SJSA1 (cell line): ENCODE measurements at regions not wholly inside any gene's neighbourhood (a gene's known extent, or its start where the extent isn't known, plus 50 kb on each side); places are given as distances from the start of the nearest gene placed in this dataset.

Experiments used
- DNase-seq, 2 experiments: peaks; one replicate each; pipeline ENCODE4 v3.0.0-alpha.2; 2015 to 2020; ENCODE audit warnings: low spot score in 2 of 2, low read depth in 1 of 2
- H3K27ac ChIP-seq: fragments of 250-450 bp; sonication (Bioruptor Pico); 2 replicates; pipeline ENCODE4 v1.5.1; 2020; ENCODE audit warnings: mild to moderate bottlenecking, moderate library complexity
- H3K27me3 ChIP-seq: fragments of 250-450 bp; sonication (Bioruptor Pico); replicated peaks from 2 replicates; pipeline ENCODE4 v1.5.1; 2020; ENCODE audit warnings: mild to moderate bottlenecking, moderate library complexity
- H3K36me3 ChIP-seq: fragments of 250-450 bp; sonication (Bioruptor Pico); 2 replicates; pipeline ENCODE4 v1.5.1; 2020; ENCODE audit warnings: mild to moderate bottlenecking
- H3K4me1 ChIP-seq: fragments of 250-450 bp; sonication (Bioruptor Pico); replicated peaks from 2 replicates; pipeline ENCODE4 v1.6.1; 2021; ENCODE audit warnings: mild to moderate bottlenecking
- H3K4me3 ChIP-seq: fragments of 250-450 bp; sonication (Bioruptor Pico); 2 replicates; pipeline ENCODE4 v1.5.1; 2020; ENCODE audit warnings: mild to moderate bottlenecking
- H3K9me3 ChIP-seq: fragments of 250-450 bp; sonication (Bioruptor Pico); replicated peaks from 2 replicates; pipeline ENCODE4 v1.5.1; 2020; ENCODE audit warnings: mild to moderate bottlenecking

DNA sequence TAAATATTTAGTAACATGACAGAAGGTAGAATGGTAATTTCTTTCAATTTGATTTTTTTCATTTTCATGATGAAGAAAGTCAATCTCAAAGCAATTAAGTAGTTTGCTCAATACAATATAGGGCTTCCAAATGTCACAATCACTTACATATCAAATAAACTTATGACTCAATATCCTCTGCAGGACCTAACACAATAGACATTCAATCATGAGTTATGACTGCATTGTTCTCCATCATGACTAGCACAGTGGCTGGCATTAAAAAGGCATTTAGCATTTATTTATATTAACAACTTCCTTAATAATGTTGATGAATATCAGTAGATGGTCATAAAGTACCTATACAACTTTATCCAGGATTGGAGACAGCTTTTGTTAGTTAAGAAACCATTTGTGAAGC, 1499.6 kb downstream of the EFNA5 start:
- H3K36me3 ChIP-seq: no peaks in the 10 kb centered on the region
- H3K27me3 ChIP-seq: no peaks in the 10 kb centered on the region
- no peak for DNase-seq
- H3K9me3 ChIP-seq: 0 out of 2 replicates have a peak, but pooled peaks cover 2% of the 10 kb centered on the region
- H3K27ac ChIP-seq: peak overlapping the region; percentile 6; the same call in 1 of the 2 replicates
- no peak overlapping the region for H3K4me3 ChIP-seq
- H3K4me1 ChIP-seq: peaks cover 22% of the 10 kb centered on the region

GRCh38 chr5:106167766-106168165, 1503.0 kb downstream of the EFNA5 start:
- Histone ChIP-seq H3K27me3 (no peaks in the 10 kb centered on the region), H3K9me3 (no peaks in the 10 kb centered on the region), H3K4me3 (no peak overlapping the region), H3K36me3 (no peaks in the 10 kb centered on the region), H3K27ac (no peak overlapping the region), H3K4me1 (peaks cover 18% of the 10 kb centered on the region)
- DNase-seq: no peak

- H3K4me3 ChIP-seq: no peak overlapping the region
Measured at GRCh38 chr5:106163233-106163632, 1507.5 kb downstream of the EFNA5 start.

DNA sequence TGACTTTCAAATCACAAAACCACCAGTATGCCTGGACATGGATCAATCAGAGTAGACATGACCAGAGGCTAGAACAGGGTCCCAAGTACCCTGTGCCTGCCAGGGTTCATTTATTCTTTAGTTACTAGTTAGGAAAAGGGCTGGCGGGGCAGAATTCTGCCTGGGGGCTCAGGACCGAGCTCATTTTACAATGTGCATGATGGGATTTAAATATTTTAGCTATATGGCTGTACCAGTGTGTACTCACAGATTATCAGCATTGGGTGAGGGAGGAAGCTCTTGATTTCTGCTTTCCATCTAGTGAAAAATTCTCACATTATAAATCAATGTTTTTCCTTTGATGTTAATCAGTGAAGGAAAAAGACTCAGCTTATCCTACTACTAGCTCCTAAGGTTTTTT, 1511.1 kb downstream of the EFNA5 start:
- H3K36me3 ChIP-seq: no peaks in the 10 kb centered on the region
- H3K4me3 ChIP-seq: no peak overlapping the region
- no peaks in the 10 kb centered on the region for H3K9me3 ChIP-seq
- no peak overlapping the region for H3K27ac ChIP-seq
- H3K4me1 ChIP-seq: no peaks in the 10 kb centered on the region
- no peak for DNase-seq
- no peaks in the 10 kb centered on the region for H3K27me3 ChIP-seq

More at GRCh38 chr5:106163233-106163632, 1507.5 kb downstream of the EFNA5 start:
- no peak overlapping the region for H3K27ac ChIP-seq
- no peaks in the 10 kb centered on the region for H3K9me3 ChIP-seq
- no peaks in the 10 kb centered on the region for H3K36me3 ChIP-seq
- no peaks in the 10 kb centered on the region for H3K4me1 ChIP-seq
- no peak for DNase-seq
- H3K27me3 ChIP-seq: no peaks in the 10 kb centered on the region

GRCh38 chr5:106154280-106154716, 1516.4 kb downstream of the EFNA5 start:
- no peak for DNase-seq
- Histone ChIP-seq H3K4me1 (no peaks in the 10 kb centered on the region), H3K4me3 (no peak overlapping the region), H3K9me3 (no peaks in the 10 kb centered on the region), H3K27me3 (no peaks in the 10 kb centered on the region), H3K27ac (no peak overlapping the region), H3K36me3 (no peaks in the 10 kb centered on the region)

DNA sequence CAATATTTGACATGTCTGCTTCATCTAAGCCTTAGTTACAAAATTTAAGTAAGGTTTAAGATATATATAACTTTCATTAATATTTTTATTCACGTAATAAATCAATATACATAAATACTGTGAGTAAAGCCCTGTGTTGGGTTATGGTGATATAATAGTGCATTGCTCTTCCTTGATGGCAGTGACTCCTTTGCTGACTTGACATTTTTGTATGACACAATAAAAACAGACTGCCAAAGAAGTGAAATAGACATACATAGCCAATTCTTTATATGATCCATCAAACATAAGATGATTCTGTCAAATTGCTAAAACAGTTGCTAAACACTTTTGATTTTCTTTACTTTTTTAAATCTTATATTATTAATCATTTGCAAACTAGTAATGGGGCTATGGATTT, 1518.2 kb downstream of the EFNA5 start:
- no peak for DNase-seq

DNA sequence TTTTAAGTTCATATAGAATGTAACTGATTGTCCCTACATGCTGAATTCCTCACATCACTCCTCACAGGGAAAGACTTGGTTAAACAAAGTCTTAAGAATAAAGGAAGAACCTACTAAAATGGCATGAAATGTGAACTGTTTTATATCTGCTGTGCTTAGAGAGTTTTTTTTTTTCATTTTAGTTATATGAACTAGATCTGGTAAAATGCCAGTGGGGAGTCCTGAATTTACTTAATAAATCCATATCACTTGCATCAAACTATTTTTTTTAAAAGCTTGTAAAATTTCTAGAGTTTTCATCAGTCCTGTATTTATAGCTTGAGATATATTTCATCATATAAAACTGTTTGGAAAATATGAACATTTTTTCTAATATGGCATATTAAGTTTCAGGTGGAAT, 1528.6 kb downstream of the EFNA5 start:
- Histone ChIP-seq H3K9me3 (no peaks in the 10 kb centered on the region; the same call in 1 of the 2 replicates), H3K27ac (no peak overlapping the region), H3K27me3 (no peaks in the 10 kb centered on the region), H3K4me3 (no peak overlapping the region), H3K4me1 (no peaks in the 10 kb centered on the region), H3K36me3 (no peaks in the 10 kb centered on the region)
- no peak for DNase-seq

More for the DNA sequence above, 1518.2 kb downstream of the EFNA5 start:
- Histone ChIP-seq H3K36me3 (no peaks in the 10 kb centered on the region), H3K27me3 (no peaks in the 10 kb centered on the region), H3K4me1 (no peaks in the 10 kb centered on the region), H3K4me3 (no peak overlapping the region), H3K27ac (no peak overlapping the region), H3K9me3 (no peaks in the 10 kb centered on the region)

DNA sequence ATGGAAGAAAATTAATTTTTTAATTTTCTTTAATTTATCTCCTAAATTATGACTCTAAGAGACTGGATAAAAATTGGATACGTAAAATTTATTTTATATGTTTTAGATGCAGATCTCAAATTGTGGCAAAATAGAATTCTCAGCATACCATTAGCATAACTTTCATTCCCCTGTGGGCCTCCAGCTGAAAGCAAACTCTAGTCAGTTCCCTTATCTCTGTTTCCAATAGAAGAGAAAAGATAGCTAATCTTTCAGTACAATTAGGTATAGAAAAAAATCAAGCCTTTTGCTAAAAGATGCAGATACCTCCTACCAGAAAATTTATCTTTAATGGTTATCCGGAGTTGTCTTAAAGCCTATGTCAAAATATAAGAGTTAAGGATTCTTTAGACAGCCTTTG, 1530.6 kb downstream of the EFNA5 start:
- H3K27ac ChIP-seq: no peak overlapping the region
- no peaks in the 10 kb centered on the region for H3K27me3 ChIP-seq
- no peaks in the 10 kb centered on the region for H3K4me1 ChIP-seq
- H3K36me3 ChIP-seq: no peaks in the 10 kb centered on the region
- H3K9me3 ChIP-seq: no peaks in the 10 kb centered on the region; the same call in 1 of the 2 replicates
- no peak overlapping the region for H3K4me3 ChIP-seq
- no peak for DNase-seq

- H3K27ac ChIP-seq: no peak overlapping the region
- no peak overlapping the region for H3K4me3 ChIP-seq
- no peaks in the 10 kb centered on the region for H3K36me3 ChIP-seq
Measured at GRCh38 chr5:106136061-106136460, 1534.7 kb downstream of the EFNA5 start.

GRCh38 chr5:106135473-106135872, 1535.3 kb downstream of the EFNA5 start:
- Histone ChIP-seq H3K36me3 (no peaks in the 10 kb centered on the region), H3K4me1 (no peaks in the 10 kb centered on the region), H3K4me3 (no peak overlapping the region), H3K27me3 (no peaks in the 10 kb centered on the region), H3K27ac (no peak overlapping the region), H3K9me3 (no peaks in the 10 kb centered on the region)
- DNase-seq: no peak

More at GRCh38 chr5:106136061-106136460, 1534.7 kb downstream of the EFNA5 start:
- H3K9me3 ChIP-seq: no peaks in the 10 kb centered on the region
- no peaks in the 10 kb centered on the region for H3K27me3 ChIP-seq
- no peak for DNase-seq
- no peaks in the 10 kb centered on the region for H3K4me1 ChIP-seq

DNA sequence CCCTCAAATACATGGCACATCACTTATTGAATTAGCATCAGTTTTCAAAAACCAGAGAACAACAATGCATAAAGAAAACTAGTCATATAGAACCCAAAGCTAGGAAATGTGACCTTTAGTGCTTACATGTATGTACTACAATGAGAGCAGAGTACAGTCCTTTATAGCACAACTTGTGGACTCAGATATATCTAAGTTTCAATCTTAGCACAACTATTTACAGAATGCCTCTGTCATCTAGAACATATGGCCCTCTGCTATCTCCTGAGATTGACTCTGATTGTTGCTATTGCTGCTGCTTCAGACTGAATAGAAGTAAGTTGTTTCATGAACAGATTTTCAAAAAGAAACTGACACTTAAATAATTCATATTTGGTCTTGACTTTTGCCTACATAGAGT, 1536.2 kb downstream of the EFNA5 start:
- no peaks in the 10 kb centered on the region for H3K9me3 ChIP-seq
- no peaks in the 10 kb centered on the region for H3K27me3 ChIP-seq
- no peak for DNase-seq
- no peak overlapping the region for H3K27ac ChIP-seq
- no peak overlapping the region for H3K4me3 ChIP-seq
- H3K4me1 ChIP-seq: no peaks in the 10 kb centered on the region
- H3K36me3 ChIP-seq: no peaks in the 10 kb centered on the region

DNA sequence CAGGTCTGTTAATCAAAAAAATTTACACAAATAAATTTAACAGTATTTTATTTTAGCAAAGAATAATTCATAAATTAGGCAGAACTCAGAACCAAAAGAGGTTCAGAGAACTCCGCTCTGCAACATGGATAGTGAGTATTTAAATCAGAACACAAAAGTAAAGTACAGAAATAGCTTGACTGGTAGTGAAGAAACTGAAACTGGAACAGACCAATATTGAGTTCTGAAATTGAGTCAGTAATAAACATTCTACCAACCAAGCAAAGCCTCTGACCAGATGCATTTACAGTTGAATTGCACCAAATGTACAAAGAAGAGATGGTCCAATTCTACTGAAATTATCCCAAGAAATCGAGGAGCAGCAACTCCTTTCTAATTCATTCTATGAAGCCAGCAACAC, 1542.8 kb downstream of the EFNA5 start:
- Histone ChIP-seq H3K4me1 (no peaks in the 10 kb centered on the region), H3K27ac (no peak overlapping the region), H3K36me3 (no peaks in the 10 kb centered on the region), H3K27me3 (no peaks in the 10 kb centered on the region), H3K9me3 (no peaks in the 10 kb centered on the region), H3K4me3 (no peak overlapping the region)
- DNase-seq: no peak

DNA sequence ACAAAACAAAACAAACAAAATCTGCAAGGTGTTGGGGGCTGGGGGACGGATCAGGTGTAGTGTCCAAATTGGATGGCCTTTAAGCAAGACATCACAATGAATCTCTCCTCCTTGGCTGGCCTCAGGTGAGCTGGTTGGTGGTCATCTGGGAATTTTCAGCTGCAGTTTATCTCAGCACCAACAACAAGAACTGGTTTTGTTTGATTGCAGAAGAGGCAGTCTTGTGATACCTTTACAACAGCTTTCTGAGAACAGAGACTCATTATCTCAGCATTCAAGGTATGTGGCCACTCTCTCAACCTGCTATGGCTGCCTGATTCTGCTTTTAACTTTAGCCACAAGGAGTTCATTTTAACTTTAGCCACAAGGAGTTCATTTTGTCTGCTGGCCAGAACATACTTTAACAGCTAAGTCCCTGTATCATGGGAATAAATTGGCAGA, 1543.4 kb downstream of the EFNA5 start:
- H3K36me3 ChIP-seq: no peaks in the 10 kb centered on the region
- H3K27me3 ChIP-seq: no peaks in the 10 kb centered on the region
- no peak overlapping the region for H3K27ac ChIP-seq
- no peaks in the 10 kb centered on the region for H3K4me1 ChIP-seq
- no peak for DNase-seq
- H3K9me3 ChIP-seq: no peaks in the 10 kb centered on the region
- H3K4me3 ChIP-seq: no peak overlapping the region

- no peak overlapping the region for H3K27ac ChIP-seq
- peaks cover 2% of the 10 kb centered on the region for H3K4me1 ChIP-seq
- H3K9me3 ChIP-seq: no peaks in the 10 kb centered on the region
- H3K4me3 ChIP-seq: no peak overlapping the region
- H3K27me3 ChIP-seq: no peaks in the 10 kb centered on the region
- H3K36me3 ChIP-seq: no peaks in the 10 kb centered on the region
- peak in 1 of 2 experiments; percentile 42 for DNase-seq
Measured at GRCh38 chr5:106121972-106122605, 1548.6 kb downstream of the EFNA5 start.

DNA sequence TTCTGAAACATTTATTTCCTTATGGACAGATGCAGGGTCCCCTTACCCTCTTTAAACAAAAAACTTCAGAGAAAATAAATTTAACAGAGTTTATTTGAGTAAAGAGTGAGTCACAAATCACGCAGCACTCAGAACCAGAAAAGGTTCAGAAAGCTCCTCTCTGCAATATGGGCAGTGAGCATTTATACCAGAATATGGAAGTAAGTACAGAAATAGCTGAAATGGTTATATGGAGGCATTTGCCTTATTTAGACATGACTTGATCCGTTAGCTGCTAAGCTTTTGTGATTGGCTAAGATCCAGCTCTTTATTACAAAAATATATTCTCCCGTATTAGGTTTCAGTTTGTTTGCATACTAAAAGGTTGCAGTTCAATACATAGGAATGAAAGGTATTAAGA, 1554.1 kb downstream of the EFNA5 start:
- H3K27ac ChIP-seq: peak overlapping the region; percentile 13; the same call in 1 of the 2 replicates
- H3K4me3 ChIP-seq: no peak overlapping the region
- H3K27me3 ChIP-seq: no peaks in the 10 kb centered on the region
- no peaks in the 10 kb centered on the region for H3K36me3 ChIP-seq
- H3K9me3 ChIP-seq: no peaks in the 10 kb centered on the region
- peaks cover 11% of the 10 kb centered on the region for H3K4me1 ChIP-seq
- peak in 1 of 2 experiments; percentile 48 for DNase-seq
